ENCODE measurements at regions not wholly inside any gene's neighbourhood (a gene's known extent, or its start where the extent isn't known, plus 50 kb on each side); places are given as distances from the start of the nearest gene placed in this dataset.
"Not testable (repeated sequence)": the region's sequence is repeated elsewhere in the genome, so short reads cannot be mapped to it uniquely, and the experiment has no call there.

DNA sequence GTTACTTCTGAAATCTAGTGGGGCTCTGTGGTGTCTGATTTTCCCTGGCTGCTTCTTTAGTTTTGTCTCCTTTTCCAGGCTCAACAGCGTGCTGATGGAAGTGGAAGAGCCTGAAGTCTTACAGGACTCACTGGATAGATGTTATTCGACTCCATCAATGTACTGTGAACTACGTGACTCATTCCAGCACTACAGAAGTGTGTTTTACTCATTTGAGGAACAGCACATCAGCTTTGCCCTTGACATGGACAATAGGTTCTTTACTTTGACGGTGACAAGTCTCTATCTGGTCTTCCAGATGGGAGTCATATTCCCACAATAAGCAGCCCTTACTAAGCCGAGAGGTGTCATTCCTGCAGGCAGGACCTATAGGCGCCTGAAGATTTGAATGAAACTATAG is 51.1 kb downstream of the NBPF8 start:
- not testable (repeated sequence) for DNase-seq (ENCODE audit: low spot score)

DNA sequence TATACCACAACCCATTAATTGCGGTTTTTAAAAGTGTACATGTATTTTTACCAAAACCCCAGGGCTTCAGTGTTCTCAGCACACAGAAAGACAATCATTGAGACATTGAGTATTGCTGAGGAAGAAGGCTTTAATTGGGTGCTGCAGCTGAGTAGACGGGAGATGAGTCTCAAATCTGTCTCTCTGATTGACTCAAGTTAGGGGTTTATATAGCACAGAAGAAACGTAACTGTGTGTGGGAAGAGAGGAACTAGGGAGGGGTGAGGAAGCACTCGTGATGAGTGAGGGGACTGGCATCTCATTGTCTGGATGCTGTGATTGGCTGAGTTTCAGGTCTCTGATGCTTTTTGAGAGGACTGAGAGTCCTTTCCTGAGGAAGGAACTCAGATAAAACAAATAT is 62.8 kb downstream of the NBPF8 start:
- not testable (repeated sequence) for DNase-seq (ENCODE audit: low spot score)

DNA sequence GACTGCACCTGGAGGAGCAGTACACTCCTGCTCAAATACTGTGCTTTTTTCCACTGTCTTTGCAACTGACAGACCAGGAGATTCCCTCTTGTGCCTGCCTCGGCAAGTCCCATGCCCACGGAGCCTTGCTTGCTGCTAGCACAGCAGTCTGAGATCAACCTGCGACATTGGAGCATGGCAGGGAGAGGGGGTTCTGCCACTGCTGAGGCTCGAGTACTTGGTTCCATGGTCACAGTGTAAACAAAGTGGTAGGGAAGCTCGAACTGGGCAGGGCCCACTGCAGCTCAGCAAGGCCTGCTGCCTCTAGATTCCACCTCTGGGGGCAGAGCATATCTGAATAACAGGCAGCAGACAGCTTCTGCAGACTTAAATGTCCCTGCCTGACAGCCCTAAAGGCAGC is 63.6 kb downstream of the NBPF8 start:
- DNase-seq (ENCODE audit: low spot score) = not testable (repeated sequence)

DNA sequence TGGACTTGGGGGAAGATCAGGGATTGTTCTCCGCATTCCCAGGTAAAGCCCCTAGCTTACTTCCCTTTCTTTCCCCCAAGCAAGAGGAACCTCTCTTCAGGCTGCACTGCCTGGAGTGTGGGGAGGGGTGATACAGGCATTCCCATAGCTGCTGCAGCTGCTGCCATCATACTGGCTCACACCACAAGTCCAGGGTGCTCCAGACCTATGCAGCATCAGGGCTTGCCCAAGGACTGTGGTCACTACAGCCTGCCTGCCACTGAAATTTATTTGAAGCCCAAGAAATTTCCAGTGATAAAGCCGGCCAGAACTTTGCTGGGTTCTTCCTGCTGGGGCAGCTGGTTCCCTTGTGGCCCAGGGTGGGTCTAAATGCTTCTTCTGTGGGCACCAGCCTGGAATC is 72.7 kb downstream of the NBPF8 start:
- not testable (repeated sequence) for DNase-seq (ENCODE audit: low spot score)

DNA sequence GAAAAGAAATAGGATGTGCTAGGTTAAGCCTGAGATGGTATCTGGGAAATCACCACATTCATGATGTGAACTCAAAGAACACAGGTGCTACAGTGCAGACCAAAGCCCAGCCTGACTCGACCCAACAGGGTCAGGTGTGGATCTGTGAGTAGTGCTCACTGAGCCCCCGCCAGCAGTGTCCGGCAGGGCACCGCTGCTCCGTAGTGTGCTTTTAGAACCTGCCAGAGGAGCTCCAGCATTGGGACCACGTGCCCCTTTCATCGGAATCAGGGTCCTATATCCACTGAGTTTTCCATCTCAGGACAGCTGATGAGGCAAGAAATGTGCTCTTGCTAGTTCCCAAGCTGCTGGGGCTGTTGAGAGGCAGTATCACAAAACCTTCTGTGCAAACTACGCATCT is 74.4 kb downstream of the NBPF8 start:
- not testable (repeated sequence) for DNase-seq (ENCODE audit: low spot score)

DNA sequence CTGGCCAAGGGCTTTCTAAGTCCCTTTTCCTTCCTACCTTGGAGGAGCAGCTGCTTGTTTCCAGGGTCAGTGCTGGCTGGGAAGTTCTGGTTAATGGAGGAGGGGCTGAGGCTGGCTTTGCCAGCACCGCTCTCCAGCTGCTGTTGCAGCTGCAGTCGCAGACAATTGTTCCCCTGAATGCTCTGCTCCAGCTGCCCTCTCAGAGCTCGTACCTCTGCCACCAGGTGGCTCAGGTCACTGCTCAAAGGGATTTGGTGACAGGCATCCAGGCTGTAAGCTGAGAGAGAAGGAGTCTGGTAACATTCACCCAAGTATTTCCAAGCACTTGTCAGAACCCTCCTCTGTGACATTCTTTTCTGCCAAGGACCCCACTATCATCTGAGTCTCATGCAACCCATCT is 82.3 kb downstream of the NBPF8 start:
- DNase-seq (ENCODE audit: low spot score) = not testable (repeated sequence)

DNA sequence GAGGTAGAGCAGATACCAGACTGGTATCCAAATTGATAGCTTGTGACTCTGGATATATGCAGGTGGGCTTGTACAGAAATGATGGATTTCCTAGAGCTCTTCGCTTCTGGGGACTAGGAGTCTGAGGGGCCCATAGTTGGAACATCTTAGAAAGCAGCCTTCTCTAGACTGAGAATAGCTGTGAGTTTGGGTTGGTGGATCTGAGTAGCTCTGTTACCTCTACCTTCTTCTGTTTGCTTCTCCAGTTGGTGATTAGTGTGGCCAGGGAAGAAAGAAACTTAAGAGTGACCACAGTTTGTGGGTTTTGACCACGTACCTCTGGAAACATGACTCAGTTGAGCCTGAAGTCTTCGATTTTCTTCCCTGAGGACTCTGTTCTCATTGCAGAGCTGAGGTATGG is 88.4 kb downstream of the NBPF8 start:
- not testable (repeated sequence) for DNase-seq (ENCODE audit: low spot score)

DNA sequence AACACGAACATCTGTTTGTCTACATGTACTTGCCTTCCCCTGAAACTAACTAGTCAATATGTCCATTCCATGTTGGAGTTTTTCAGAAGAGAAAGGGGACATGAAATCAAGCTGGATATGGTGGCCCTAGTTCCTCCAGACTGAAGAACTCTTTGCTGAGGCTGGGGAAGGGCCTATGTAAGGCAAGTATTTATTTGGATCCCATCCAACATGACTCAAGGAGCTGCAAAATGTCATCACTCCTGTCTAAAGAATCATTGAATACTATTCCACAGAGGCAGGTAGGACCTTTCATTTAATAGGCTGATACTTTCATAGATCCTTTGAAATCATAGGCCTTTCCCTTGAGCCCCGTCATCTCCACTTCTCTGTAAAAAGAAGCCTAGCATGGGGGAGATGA is 91.5 kb downstream of the NBPF8 start:
- not testable (repeated sequence) for DNase-seq (ENCODE audit: low spot score)

DNA sequence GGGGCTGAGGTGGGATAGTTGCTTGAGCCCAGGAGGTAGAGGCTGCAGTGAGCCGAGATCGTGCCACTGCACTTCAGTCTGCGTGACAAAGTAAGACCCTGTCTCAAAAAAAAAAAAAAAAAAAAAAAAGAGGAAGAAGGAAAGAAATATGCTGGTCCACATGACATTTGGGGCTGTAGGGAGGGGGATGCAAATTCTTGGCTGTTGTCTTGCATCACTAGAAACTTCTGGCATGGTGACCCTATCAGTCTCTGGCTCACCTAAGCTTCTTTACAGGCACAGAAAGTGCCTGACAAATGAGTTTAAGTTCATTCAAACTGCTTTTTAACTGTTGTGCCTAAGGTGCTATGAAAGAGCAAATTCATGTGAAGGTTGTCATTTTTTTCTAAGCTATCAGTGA is 93.5 kb downstream of the NBPF8 start:
- not testable (repeated sequence) for DNase-seq (ENCODE audit: low spot score)

DNA sequence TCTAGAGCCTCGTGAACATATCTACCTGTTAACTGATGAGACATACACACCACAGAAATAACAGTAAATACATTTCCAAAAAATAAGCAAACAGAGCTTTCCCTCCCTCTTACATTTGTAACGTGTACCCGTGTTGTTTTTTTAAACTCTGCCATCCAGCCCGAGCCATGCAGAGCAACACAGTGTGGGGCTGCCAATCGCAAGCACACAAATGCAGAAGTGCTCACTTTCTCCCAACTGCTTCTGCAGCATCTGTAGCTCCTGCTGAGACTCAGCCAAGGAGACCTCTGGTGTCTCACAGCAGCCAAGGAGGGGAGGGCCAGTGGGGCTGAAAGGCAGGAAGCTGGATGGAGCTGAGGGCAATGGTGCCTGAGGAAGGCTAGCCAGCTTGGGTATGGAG is 94.4 kb downstream of the NBPF8 start:
- DNase-seq (ENCODE audit: low spot score) = not testable (repeated sequence)

DNA sequence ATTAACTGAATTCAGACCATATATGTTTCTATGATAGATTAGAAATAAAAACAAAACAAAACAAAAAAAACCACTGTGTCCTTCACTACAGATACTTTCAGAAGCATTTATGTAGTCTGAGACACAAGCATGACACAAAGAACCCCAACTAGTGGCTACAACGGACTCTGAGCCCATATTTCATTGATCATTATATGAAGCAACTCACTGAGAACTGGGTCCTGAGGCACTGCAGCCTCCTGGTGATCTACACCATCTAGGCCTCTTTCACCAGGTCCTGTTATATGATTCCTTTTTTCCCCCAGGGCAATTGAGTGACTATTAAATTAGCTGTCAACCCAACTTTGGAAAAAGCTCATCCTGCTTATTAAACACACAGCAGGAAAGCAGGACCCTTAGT is 98.3 kb downstream of the NBPF8 start:
- not testable (repeated sequence) for DNase-seq (ENCODE audit: low spot score)

DNA sequence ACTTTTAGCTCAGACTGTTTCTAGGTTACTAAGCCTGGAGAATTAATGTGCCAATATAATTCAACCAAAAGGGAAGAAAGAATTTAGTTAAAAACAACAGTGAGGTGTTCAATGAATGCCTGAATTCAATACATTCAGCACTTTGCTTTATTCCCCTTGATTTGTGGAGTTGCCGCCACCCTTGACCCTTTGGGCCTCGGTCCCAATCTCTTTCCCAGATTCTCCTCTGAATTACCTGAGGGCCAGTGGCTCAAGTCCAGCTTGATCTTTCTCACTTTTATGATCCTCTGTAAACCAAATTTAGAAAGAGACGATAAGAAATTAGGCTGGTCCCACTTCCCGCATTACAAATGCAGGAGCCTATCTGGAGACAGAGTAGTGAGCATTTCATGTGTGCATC is 98.7 kb downstream of the NBPF8 start:
- DNase-seq (ENCODE audit: low spot score) = not testable (repeated sequence)

DNA sequence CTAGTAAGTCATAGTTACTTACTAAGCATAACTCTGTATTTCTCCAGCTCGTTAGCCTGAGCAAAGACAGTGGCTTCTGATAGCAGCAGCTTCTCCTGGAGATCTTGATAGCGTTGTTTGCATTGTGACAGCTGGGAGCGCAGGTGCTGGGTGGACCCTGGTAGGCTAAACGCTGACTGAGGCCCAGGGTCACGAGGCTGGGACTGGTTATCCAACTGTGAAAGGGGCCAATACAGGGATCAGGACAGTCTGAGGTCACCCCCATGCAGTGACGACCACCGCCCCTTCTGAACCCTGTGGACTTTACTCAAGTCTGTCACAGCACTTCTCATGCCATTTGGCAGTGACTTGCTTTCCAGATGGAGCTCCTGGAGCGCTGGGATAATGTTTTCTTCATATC is 104.4 kb downstream of the NBPF8 start:
- not testable (repeated sequence) for DNase-seq (ENCODE audit: low spot score)

DNA sequence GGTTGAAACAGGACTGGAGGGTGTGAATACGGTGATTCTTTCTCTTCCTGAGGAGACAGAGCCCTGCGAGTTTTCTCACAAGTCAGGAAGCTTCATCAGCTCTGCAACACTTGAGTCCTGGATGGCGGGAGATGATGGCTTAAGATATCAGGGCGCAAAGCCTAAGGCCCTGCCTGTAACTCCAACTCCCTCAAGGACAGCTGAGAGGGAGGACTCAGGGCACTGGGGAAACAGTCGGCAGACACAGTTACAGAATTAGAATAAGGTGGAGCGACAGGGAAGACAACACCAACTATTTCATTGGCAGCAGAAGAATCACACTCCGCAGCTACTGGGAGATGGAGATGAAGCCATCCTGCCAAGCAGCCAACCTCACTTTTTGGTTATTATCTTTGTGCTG is 109.6 kb downstream of the NBPF8 start:
- not testable (repeated sequence) for DNase-seq (ENCODE audit: low spot score)

DNA sequence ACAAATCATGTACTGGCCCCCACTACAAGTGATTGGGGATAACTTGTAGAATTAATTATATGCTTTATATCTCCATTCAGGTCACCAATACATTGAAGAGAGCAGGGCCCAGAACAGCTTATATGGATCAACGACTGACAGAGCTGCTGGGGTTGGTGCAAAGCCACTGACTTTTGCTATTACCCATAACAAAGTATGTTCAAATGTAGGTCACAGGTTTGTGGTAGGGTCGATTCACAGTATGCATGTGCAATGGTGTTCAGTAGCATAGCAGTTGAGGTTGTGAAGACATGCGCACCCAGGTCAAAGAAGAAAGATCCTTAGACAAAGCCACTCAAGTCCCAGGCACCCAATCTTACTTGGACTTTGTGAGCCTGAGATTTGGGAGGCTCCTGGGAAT is 110.6 kb downstream of the NBPF8 start:
- not testable (repeated sequence) for DNase-seq (ENCODE audit: low spot score)

DNA sequence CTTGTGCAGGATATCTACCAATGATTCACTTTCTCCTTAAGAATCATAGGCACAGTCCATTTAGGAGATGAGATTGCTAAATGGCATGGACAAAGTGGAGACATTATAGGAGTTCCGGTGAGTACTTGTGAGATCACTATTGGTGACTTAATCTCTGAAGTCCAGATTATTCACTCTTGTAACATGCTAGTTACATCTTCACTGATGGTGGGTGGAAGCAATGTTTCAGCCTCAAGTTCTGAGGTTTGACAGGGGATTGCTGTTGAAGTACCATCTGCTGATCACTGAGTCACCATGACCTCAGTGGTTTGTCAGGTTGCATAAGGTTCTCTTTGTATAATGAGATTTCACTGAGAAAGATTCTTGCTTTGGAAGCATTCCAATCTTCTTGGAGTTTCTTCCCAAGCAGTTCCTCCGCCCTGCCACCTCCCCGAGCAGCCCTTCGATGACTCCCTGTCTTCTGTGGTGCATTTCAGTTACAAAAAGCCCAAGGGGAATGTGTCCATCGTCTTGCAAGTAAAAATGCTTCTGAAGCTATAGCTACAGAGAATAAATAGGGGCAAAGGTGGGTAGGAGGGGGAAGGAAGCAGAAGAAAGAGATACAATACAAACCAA is 114.7 kb downstream of the NBPF8 start:
- not testable (repeated sequence) for DNase-seq (ENCODE audit: low spot score)

DNA sequence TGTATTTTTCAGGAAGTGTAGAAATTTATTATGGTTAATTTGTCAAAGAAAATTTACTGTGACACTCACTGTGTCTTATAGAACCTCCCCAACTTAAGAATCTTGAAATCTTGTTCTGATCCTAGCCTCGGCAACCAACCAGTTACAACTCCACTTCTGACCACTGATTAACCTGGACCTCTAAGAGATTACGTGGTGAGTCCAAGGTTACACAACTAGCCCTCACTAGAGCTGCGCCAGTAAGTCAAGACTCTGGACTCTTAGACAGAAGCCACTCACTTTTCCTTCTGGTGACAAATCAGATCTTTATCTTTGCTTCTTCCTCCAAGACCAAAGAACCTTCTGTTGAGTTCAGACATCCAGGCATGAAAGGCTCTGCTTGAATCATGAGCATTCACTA is 116.6 kb downstream of the NBPF8 start:
- not testable (repeated sequence) for DNase-seq (ENCODE audit: low spot score)

DNA sequence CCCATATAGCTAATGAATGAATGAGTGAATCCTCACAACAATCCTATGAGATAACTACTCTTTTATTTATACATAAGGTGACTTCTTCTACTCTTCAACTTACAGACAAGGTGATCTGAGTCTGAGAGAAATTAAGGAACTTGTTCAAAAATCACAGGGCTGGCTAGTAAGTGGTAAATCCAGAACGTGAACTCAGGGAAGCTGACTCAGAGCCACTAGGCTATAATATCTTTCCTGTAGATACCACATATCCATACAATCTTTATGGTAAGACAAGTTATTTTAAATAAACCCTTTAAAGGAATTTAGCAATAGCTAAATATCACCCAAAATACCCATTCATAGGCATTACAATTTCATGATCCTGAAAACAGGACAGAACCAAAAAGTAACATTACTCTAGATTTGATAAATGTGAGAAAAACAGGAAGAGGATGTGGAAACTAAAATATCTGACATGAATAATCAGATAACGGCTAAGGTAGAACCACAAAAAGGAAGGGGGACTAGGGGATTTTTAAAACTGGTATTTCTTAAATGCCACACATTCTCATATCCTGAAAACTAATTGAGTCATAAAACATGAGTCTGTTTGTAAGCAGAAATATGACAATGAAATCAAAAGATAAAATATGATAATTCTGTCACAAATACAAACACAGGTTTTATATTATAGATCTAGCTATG is 119.7 kb downstream of the NBPF8 start:
- DNase-seq (ENCODE audit: low spot score) = not testable (repeated sequence)

DNA sequence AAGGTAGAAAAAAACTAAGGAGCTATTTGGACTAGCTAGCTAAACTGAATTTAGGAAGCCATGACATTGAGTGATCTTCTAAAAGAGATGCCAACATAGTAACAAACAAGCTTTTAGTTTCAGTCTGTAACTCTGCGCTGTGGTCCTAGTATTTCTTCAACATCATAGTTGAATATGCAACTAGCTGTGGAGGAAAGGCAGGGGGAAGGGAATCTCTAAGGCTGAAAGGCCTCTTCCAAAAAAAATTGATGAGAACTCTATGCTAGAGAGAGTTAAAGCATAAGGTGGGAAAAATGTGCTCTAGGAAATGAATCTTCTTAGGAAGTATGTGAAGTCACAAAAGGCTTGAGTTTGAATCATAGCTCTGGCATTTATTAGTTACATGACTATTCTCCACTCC is 120.2 kb downstream of the NBPF8 start:
- not testable (repeated sequence) for DNase-seq (ENCODE audit: low spot score)

DNA sequence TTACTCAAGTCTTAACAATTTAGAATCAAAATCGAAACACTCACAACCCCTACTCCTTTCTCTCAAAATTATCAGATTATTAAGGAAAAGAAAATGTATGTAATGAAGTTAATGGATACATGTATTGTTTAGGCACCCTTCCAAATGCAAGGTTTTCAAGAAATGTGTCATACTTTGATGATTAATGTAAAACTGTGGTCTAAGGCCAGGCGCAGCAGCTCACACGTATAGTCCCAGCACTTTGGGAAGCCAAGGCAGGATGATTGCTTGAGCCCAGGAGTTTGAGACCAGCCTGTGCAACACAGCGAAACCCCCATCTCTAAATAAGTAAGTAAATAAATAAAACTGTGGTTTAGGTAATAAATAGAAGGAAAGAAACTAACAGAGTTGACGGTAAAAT is 126.6 kb downstream of the NBPF8 start:
- not testable (repeated sequence) for DNase-seq (ENCODE audit: low spot score)

DNA sequence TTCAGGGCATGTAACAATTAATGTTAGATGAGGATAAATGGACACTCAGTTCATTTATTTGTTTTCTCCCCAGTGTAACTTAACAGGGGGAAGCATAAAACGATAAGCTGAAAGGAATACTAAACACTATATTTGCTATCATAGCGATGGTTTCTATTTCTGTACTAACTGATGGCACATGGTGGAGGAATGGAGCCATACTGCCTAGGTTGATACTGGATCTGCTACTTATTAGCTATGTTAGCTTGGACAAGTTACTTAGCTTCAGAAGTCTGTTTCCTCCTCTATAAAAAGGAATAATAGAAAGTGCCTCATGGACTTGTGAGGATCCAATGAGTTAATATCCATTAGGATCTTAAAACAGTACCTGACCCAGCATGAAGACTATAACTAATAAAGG is 127.5 kb downstream of the NBPF8 start:
- DNase-seq (ENCODE audit: low spot score) = not testable (repeated sequence)

DNA sequence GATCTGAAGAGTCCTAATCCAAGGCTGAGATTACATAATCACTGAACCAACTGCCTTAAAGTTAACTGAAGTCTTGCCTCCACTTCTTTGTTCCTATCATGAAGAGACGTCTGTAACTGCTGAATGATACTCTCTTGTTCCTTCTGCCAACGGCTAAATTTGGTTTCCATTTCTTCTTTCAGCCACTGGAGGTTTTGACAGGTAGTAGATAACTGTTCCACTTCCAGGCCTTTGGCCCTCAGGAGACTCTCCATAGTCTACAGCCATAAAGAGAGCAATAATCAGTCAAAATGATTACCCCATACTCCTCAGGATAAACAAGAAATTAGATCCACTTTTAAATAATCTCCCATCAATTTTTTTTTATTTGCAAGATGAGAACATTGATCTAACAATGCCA is 128.1 kb downstream of the NBPF8 start:
- not testable (repeated sequence) for DNase-seq (ENCODE audit: low spot score)

DNA sequence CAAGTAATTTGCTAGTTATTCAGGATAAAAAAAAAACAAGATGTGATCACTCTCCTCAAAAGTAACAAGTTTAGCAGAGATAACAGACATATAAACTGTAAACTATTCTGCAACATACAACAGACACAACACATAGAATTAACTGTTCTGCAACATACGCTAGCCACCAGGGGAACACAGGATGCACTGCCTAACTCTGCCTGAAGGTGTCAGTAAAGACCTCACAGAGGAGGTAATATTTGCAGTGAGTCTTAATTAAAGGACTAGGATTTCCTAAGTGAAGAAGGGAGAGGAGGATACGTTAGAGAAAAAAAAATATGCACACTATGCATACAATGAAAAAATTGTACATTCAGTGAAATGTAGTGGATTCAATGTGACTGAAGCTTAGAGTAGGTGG is 129.6 kb downstream of the NBPF8 start:
- not testable (repeated sequence) for DNase-seq (ENCODE audit: low spot score)
